ENCODE measurements at regions not wholly inside any gene's neighbourhood (a gene's known extent, or its start where the extent isn't known, plus 50 kb on each side); places are given as distances from the start of the nearest gene placed in this dataset.

DNA sequence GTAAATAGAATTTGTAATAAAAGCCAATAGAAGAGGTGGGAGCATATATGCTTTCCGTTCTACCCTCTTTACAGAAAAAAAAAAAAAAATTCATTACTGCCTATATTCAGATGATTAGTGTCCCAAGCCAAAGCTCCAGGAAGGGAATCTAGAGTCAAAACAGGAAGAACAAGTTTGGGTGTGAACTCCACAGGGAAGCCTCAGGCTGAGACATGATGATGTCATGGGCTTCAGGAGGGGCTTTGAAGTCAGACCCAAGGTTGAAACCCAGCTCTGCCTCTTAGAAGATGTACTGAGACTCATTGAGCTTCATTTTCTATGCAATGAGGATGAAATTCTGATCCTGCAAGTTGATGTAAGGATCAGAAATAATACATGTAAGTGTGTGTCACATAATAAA, 250.0 kb upstream of the ADGRL2 start:
- DNase-seq (ENCODE audit: extremely low read depth, low read depth): no peak
- TF ChIP-seq, protein P1, sequence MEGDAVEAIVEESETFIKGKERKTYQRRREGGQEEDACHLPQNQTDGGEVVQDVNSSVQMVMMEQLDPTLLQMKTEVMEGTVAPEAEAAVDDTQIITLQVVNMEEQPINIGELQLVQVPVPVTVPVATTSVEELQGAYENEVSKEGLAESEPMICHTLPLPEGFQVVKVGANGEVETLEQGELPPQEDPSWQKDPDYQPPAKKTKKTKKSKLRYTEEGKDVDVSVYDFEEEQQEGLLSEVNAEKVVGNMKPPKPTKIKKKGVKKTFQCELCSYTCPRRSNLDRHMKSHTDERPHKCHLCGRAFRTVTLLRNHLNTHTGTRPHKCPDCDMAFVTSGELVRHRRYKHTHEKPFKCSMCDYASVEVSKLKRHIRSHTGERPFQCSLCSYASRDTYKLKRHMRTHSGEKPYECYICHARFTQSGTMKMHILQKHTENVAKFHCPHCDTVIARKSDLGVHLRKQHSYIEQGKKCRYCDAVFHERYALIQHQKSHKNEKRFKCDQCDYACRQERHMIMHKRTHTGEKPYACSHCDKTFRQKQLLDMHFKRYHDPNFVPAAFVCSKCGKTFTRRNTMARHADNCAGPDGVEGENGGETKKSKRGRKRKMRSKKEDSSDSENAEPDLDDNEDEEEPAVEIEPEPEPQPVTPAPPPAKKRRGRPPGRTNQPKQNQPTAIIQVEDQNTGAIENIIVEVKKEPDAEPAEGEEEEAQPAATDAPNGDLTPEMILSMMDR (IDR thresholded peaks at IDR 0.05; ENCODE audit: low read depth, low read length, missing control alignments): no peak
- no peak overlapping the region for H3K4me3 ChIP-seq (replicated peaks; ENCODE audit: low read depth, low read length)

DNA sequence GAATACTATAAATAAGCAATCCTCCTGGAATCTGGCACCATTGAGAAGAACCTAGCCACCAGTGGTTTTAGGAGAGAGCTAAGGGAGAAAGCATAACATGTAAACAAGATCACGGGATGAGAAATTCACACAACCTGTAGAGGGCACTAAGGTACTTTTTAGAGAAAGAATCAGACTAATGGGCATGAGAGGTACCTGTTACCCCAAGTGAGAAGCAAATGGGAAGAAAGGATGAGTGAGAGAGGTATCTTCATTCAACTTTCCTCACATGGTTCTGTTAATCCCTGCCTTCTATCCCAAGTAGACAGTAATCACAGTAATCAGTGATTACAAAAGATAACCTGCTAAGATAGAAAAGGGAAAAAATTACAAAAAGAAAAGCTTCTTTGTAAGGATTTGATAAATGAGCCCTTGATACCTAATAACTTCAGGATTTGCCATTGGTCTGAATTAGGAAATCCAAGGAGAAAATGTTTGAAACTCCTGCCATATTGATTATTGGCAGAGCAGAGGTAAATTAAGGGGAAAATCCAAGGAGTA, 251.1 kb upstream of the ADGRL2 start:
- H3K4me3 ChIP-seq (replicated peaks; ENCODE audit: low read depth, low read length): no peak overlapping the region
- DNase-seq (ENCODE audit: extremely low read depth, low read depth): peak; percentile 16
- TF ChIP-seq, protein P1 (IDR thresholded peaks at IDR 0.05; ENCODE audit: low read depth, low read length, missing control alignments): peak; percentile 46

DNA sequence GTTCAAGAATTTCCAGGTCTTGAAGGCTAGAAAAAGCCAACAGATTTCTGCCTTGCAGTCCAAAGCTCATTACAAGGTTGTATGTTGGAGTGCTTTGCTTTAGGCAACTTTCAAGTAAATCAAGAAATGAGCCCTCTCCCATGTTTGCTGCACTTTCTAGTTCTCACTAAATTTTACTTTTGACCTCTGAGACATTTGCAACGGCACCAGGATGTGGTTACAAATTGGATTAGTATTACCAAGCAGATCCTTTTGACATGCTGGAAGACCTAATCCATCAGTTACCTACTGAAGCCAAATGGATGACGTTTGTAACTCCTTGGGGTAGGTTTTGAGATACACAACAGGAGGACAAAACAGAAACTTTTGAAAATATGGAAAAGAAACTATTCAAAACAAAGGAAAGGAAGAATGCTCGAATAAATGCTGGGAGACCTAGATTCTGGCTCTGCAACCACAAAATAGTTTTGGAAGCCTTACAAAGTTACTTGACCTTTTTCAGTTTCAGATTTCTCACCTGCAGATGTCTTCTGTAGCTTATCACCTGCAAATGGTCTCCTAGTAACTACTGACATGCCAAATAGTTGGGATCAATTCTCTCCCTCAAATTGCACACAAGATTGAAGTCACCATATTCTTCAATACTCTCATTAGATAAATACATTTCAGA, 251.7 kb upstream of the ADGRL2 start:
- no peak for DNase-seq (ENCODE audit: extremely low read depth, low read depth)
- no peak overlapping the region for H3K4me3 ChIP-seq (replicated peaks; ENCODE audit: low read depth, low read length)
- TF ChIP-seq, protein P1 (IDR thresholded peaks at IDR 0.05; ENCODE audit: low read depth, low read length, missing control alignments): no peak

DNA sequence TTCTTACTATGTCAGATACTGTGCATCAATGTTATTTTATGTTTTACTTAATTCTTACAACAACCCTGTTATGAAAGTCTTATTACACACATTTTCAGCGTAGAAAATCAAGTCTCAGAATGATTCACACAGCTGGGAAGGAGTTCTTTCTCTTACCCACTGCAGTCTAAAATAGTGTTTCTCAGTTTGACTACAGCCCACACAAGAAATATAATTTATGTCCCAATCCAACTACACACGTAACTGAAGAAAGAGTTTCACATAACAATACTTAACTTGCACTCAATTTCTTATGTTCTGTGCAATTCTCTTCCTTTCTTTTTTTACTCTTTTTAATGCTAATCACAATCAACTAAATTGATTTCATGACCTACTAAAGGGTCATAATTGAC, 252.8 kb upstream of the ADGRL2 start:
- H3K4me3 ChIP-seq (replicated peaks; ENCODE audit: low read depth, low read length): no peak overlapping the region
- no peak for DNase-seq (ENCODE audit: extremely low read depth, low read depth)
- TF ChIP-seq, protein P1 (IDR thresholded peaks at IDR 0.05; ENCODE audit: low read depth, low read length, missing control alignments): no peak

DNA sequence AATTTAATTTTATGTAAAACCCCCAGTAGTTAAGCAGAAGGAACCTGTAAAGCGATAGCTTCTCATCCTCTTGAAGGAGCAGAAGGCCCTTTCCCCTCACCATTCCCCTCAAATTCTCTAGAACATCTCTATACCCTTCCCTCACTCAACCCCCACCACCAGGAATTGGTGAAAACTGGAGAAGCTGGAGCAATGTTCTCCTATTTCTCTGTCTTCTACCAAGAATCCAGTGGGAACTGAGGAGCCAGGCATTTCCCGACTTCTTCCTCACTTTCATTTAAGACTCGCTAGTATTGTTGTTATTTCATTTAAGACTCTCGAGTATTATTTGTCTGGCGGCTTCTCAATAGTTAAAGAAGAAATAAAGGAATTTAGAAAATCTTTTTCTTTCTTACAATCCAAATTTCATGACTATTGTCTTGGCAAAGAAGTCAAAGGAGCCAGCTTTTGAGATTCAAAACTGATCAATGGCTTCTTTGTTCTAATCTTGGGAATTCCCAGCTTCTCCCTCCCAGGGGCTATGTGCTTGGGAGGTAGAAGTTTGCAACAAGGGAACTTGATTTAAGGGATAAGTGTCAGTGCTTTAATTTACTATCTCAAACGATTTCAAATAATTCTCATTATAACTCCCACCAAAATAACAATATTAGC, 253.3 kb upstream of the ADGRL2 start:
- no peak for DNase-seq (ENCODE audit: extremely low read depth, low read depth)
- H3K4me3 ChIP-seq (replicated peaks; ENCODE audit: low read depth, low read length): no peak overlapping the region
- TF ChIP-seq, protein P1 (IDR thresholded peaks at IDR 0.05; ENCODE audit: low read depth, low read length, missing control alignments): no peak

DNA sequence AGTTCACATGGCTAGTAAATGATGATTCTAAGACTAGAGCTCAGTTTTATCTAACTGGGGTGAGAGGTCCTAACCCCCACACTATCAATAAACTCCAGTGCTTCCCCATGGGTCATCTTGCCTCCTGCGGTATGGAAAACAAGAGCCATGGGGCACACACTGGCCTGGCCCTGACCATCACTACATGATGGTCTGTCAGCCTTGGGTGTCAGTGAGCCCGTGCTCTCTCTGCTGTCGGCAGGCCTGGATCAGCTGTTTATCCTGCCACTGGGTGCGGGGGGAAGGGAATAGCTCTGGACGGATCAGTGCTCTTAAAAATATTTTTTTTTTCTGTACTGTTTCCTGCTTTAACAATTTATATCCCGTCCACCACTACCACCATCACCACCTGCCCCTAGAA, 255.0 kb upstream of the ADGRL2 start:
- no peak overlapping the region for H3K4me3 ChIP-seq (replicated peaks; ENCODE audit: low read depth, low read length)
- TF ChIP-seq, protein P1 (IDR thresholded peaks at IDR 0.05; ENCODE audit: low read depth, low read length, missing control alignments): no peak
- DNase-seq (ENCODE audit: extremely low read depth, low read depth): no peak
